GM19455 (cell line): ENCODE measurements at regions not wholly inside any gene's neighbourhood (a gene's known extent, or its start where the extent isn't known, plus 50 kb on each side); places are given as distances from the start of the nearest gene placed in this dataset.

Source experiments
- ATAC-seq: cut with Tn5 transposase; IDR thresholded peaks from one replicate; pipeline ENCODE4 v1.9.1; 2021; ENCODE audit not compliant: unreplicated experiment

- no peak for ATAC-seq
These were observed 67.8 kb upstream of the SSTR1 start for GRCh38 chr14:38139926-38140325.

- ATAC-seq = no peak
These were observed 64.5 kb upstream of the SSTR1 start for GRCh38 chr14:38143170-38143569.

GRCh38 chr14:38143659-38144505 lies 63.8 kb upstream of the SSTR1 start:
- no peak for ATAC-seq

DNA sequence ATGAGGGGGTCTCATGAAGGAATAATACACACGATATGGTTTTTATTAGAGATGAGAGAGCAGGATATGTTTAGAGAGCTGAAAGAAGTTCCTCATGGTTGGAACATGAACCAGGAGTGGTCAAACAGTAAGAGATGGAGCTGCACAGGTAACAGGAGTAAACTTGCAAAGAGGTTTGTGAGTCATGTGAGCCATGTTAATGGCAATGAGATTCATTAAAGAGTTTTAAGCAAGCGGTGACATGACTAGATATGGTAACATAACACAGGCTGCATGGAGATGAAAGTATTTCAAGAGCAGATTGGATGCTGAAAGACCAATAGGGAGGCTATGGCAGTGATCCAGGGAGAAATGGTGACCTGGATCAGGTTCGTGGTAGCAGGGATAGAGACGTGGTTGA lies 62.6 kb upstream of the SSTR1 start:
- ATAC-seq = no peak

- ATAC-seq = no peak
These were observed 57.6 kb upstream of the SSTR1 start for GRCh38 chr14:38150075-38150474.
